ENCODE measurements at regions not wholly inside any gene's neighbourhood (a gene's known extent, or its start where the extent isn't known, plus 50 kb on each side); places are given as distances from the start of the nearest gene placed in this dataset.

DNA sequence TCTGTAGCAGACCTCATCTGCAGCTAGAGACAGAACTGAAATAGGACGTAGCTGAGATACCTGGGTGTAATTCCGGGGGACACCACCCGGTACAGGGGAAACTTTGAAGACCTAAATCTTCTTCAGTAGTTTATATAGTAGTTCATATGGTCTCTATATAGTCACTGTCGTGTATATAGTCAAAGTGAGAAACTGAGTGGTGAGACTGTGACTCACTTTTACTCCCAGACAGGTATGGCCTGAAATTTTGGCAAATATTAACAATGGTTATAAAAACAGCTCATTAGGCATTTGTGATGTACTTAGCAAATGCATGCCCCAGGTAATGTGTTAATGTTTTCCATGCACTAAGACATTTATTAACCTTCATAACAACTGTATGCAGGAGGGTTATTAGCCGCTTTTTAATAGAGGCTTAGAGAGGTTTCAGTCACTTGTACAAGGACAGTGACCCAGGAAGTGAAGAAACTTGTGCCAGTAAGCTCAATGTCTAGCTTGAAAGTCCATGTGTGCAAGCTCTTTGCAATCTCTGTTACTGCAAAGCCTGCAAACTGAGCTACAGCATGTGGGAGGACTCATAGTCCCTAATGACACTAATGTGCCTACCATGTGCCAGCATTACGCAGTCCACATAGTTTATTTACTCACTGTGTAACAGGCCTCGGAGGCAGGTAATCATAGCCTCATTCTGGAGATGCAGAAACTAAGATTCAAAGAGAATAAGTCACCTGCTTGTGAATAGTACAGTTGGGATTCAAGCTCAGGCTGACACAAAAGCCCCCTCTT, 165.4 kb upstream of the CHD6 start:
- H3K4me1 ChIP-seq (ENCODE audit: insufficient read depth, low read length): no peaks in the 10 kb centered on the region
- H3K27me3 ChIP-seq (ENCODE audit: control insufficient read depth in 1 of 2, insufficient read depth in 2 of 2, low read length in 2 of 2): no peaks in the 10 kb centered on the region
- no peaks in the 10 kb centered on the region for H3K36me3 ChIP-seq (ENCODE audit: insufficient read depth, low read length)
- H3K27ac ChIP-seq (ENCODE audit: low read depth, low read length): no peak overlapping the region
- no peak overlapping the region for H3K9ac ChIP-seq (ENCODE audit: low read length)
- no peaks in the 10 kb centered on the region for H3K9me3 ChIP-seq (ENCODE audit: low read length)
- H3K4me3 ChIP-seq (ENCODE audit: low read depth in 1 of 2, low read length in 2 of 2): no peak overlapping the region

DNA sequence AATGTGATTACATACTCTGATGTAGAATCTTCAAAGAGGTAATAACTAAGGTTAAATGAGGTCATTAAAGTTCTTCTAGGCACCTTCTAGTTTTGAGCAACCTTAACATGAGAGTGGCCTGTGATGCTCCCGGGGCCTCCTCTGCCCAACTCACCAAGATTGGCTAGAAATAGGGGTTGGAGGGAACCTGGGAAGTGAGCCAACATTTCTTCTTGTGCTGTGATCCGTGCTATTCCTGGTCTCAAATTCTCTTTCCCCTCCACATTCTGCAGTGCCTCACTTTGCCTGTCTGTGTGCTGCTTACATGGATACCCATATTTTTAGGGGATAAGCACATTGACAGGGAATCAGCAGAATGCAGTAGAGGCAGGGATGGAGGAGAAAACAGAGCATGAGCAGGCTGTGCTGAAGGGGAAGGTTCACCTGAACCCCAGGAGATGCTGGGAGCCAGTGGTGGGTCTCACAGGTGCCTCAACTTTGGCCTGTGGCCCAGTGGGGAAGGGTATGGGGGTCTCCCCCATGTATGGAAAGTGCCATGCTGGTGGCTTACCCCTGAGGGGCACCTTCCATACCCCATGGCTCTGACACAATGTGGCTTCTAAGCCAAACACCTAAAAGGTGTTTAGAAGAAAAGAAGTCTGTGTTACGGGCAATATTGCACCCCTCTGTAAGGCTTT, 164.7 kb upstream of the CHD6 start:
- H3K9ac ChIP-seq (ENCODE audit: low read length): no peak overlapping the region
- no peaks in the 10 kb centered on the region for H3K4me1 ChIP-seq (ENCODE audit: insufficient read depth, low read length)
- no peak overlapping the region for H3K27ac ChIP-seq (ENCODE audit: low read depth, low read length)
- H3K9me3 ChIP-seq (ENCODE audit: low read length): no peaks in the 10 kb centered on the region
- H3K27me3 ChIP-seq (ENCODE audit: control insufficient read depth in 1 of 2, insufficient read depth in 2 of 2, low read length in 2 of 2): no peaks in the 10 kb centered on the region
- H3K4me3 ChIP-seq (ENCODE audit: low read depth in 1 of 2, low read length in 2 of 2): no peak overlapping the region
- no peaks in the 10 kb centered on the region for H3K36me3 ChIP-seq (ENCODE audit: insufficient read depth, low read length)

DNA sequence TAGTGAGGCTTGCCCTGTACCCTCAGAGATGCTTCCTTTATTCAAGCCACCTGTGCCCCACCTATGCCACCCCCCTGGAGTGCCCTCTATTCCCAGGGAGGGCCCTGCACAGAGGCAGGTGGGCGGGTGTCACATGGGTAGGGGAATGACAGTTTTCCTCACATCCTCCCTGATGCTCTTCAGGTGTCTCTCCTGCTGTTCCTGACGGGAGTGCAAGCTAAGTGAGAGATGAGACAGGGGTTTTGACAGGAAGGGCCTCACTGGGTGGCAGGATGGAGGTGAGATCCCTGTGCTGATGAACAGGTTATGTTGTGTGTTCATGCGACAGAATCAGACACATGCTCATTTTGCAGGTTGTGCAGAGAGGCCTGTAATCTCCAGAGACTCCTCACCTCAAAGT, 164.1 kb upstream of the CHD6 start:
- no peaks in the 10 kb centered on the region for H3K4me1 ChIP-seq (ENCODE audit: insufficient read depth, low read length)
- H3K36me3 ChIP-seq (ENCODE audit: insufficient read depth, low read length): no peaks in the 10 kb centered on the region
- H3K4me3 ChIP-seq (ENCODE audit: low read depth in 1 of 2, low read length in 2 of 2): no peak overlapping the region
- no peak overlapping the region for H3K27ac ChIP-seq (ENCODE audit: low read depth, low read length)
- H3K9ac ChIP-seq (ENCODE audit: low read length): no peak overlapping the region
- H3K9me3 ChIP-seq (ENCODE audit: low read length): no peaks in the 10 kb centered on the region
- no peaks in the 10 kb centered on the region for H3K27me3 ChIP-seq (ENCODE audit: control insufficient read depth in 1 of 2, insufficient read depth in 2 of 2, low read length in 2 of 2)

DNA sequence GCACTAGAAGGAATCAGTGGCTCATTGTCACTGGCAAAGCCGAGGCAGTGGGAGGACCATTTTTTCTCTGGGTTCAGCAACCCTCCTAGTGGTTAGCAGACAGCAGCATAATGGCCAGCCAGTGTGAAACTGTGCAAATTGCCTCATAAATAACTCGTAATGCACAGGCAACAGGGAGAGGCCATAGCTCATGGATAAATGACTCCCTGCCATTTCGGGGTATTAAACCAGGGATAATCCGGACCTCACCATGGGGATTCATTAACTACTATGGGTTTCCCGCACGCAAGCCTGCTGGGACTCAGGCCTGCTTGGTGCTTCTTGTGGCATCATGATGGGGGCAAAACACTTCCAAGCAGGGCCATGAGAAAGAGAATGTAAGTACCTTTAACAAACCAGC, 158.2 kb upstream of the CHD6 start:
- Histone ChIP-seq H3K9me3 (ENCODE audit: low read length) (no peaks in the 10 kb centered on the region), H3K4me1 (ENCODE audit: insufficient read depth, low read length) (no peaks in the 10 kb centered on the region), H3K9ac (ENCODE audit: low read length) (no peak overlapping the region), H3K27ac (ENCODE audit: low read depth, low read length) (no peak overlapping the region), H3K36me3 (ENCODE audit: insufficient read depth, low read length) (no peaks in the 10 kb centered on the region), H3K4me3 (ENCODE audit: low read depth in 1 of 2, low read length in 2 of 2) (no peak overlapping the region), H3K27me3 (ENCODE audit: control insufficient read depth in 1 of 2, insufficient read depth in 2 of 2, low read length in 2 of 2) (no peaks in the 10 kb centered on the region)

DNA sequence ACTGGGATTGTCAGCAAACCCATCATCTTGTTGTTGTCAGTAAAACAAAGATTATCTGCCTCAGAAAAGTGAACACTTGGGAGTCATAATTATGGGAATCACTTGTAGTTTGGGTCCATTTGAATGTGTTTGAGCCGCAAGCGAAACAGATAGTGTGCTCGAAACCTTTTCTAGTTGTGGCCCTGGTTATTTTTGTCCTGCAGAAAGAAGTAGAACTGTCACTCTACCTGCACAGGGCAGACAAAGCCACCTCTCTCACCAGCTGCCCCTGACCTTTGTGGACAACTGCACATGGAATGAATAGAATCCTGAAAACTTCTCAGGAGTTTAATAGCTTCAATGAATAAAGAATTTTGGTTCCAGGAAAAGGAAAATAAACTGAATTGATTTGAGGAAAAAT, 156.1 kb upstream of the CHD6 start:
- H3K4me3 ChIP-seq (ENCODE audit: low read depth in 1 of 2, low read length in 2 of 2): no peak overlapping the region
- no peaks in the 10 kb centered on the region for H3K27me3 ChIP-seq (ENCODE audit: control insufficient read depth in 1 of 2, insufficient read depth in 2 of 2, low read length in 2 of 2)
- no peak overlapping the region for H3K9ac ChIP-seq (ENCODE audit: low read length)
- no peaks in the 10 kb centered on the region for H3K9me3 ChIP-seq (ENCODE audit: low read length)
- no peaks in the 10 kb centered on the region for H3K4me1 ChIP-seq (ENCODE audit: insufficient read depth, low read length)
- no peak overlapping the region for H3K27ac ChIP-seq (ENCODE audit: low read depth, low read length)
- H3K36me3 ChIP-seq (ENCODE audit: insufficient read depth, low read length): no peaks in the 10 kb centered on the region

DNA sequence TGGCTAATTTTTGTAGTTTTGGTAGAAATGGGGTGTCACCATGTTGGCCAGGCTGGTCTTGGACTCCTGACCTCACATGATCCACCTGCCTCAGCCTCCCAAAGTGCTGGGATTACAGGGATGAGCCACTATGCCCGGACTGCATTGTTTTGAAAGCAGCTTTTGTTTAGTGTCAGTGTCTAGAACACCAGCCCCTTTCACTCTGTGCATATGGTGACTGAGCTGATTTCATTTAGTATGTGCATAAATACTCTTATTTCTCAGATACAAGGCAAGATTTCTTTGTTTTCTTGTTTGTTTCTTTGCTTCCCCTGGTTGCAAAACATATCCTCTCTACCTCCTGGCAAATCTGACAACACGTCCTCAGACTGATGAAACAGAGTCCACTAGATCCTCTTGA, 152.8 kb upstream of the CHD6 start:
- Histone ChIP-seq H3K9me3 (ENCODE audit: low read length) (no peaks in the 10 kb centered on the region), H3K9ac (ENCODE audit: low read length) (no peak overlapping the region), H3K36me3 (ENCODE audit: insufficient read depth, low read length) (no peaks in the 10 kb centered on the region), H3K4me3 (ENCODE audit: low read depth in 1 of 2, low read length in 2 of 2) (no peak overlapping the region), H3K27me3 (ENCODE audit: control insufficient read depth in 1 of 2, insufficient read depth in 2 of 2, low read length in 2 of 2) (no peaks in the 10 kb centered on the region), H3K4me1 (ENCODE audit: insufficient read depth, low read length) (no peaks in the 10 kb centered on the region), H3K27ac (ENCODE audit: low read depth, low read length) (no peak overlapping the region)

DNA sequence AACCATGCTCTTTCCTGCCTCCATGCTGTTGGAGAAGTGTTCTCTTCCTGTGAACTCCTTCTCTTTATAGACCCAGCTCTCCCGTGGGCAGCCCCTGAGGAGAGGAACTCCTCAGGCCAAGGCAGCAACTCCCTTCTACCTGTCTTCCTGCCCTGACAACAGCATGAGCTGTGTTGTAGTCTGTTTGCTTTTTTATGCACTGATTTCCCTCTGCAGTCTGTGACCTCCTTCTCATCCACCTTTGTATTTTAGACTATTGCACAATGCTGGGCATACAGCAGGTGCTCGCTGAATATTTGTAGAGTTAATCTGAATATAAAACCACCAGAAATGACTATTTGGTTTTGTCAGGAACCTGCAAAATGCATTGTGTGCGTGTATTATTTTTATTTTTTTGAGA, 152.2 kb upstream of the CHD6 start:
- Histone ChIP-seq H3K27ac (ENCODE audit: low read depth, low read length) (no peak overlapping the region), H3K36me3 (ENCODE audit: insufficient read depth, low read length) (no peaks in the 10 kb centered on the region), H3K27me3 (ENCODE audit: control insufficient read depth in 1 of 2, insufficient read depth in 2 of 2, low read length in 2 of 2) (no peaks in the 10 kb centered on the region), H3K4me3 (ENCODE audit: low read depth in 1 of 2, low read length in 2 of 2) (no peak overlapping the region), H3K9ac (ENCODE audit: low read length) (no peak overlapping the region), H3K4me1 (ENCODE audit: insufficient read depth, low read length) (no peaks in the 10 kb centered on the region), H3K9me3 (ENCODE audit: low read length) (no peaks in the 10 kb centered on the region)

DNA sequence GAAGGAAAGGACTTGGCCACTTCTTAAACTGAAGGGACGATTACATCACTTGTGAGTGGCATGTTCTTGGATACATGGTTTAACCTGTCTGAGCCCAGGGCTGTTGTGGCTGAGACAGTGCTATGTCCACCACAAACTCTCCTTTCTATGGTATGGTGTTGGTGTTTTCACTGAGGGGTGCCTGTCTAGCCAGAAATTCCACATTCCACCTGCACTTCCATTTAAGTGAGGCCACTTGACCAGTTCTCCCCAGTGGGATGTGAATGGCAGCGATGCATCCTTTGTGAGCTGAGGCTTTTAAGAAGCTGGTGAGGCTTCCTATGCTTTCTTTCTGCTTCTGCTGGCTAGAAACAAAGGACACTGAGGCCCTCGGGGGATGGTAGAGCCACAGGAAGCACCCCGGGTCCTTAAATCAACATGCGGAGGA, 151.4 kb upstream of the CHD6 start:
- H3K9me3 ChIP-seq (ENCODE audit: low read length): no peaks in the 10 kb centered on the region
- H3K4me3 ChIP-seq (ENCODE audit: low read depth in 1 of 2, low read length in 2 of 2): no peak overlapping the region
- H3K27me3 ChIP-seq (ENCODE audit: control insufficient read depth in 1 of 2, insufficient read depth in 2 of 2, low read length in 2 of 2): no peaks in the 10 kb centered on the region
- no peak overlapping the region for H3K27ac ChIP-seq (ENCODE audit: low read depth, low read length)
- no peak overlapping the region for H3K9ac ChIP-seq (ENCODE audit: low read length)
- no peaks in the 10 kb centered on the region for H3K36me3 ChIP-seq (ENCODE audit: insufficient read depth, low read length)
- no peaks in the 10 kb centered on the region for H3K4me1 ChIP-seq (ENCODE audit: insufficient read depth, low read length)

DNA sequence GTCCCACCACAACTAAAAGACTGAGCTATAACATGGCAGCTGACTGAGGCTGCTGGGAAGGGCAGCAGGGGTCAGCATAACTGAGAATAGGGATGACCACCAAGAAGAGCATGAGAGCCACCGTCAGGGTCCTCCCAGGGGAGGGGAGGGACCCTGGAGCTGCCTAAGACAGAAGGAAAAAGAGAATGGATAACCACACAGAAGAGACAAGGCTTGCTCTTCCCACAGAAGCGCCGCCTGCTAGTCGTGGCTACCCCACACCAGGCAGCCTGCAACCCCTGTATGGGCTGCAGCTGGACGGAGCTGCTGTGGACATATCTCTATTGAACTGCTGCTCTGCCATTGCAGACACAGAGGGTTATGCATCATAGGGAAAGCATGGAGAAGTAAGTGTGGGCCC, 132.0 kb upstream of the CHD6 start:
- no peaks in the 10 kb centered on the region for H3K36me3 ChIP-seq (ENCODE audit: insufficient read depth, low read length)

DNA sequence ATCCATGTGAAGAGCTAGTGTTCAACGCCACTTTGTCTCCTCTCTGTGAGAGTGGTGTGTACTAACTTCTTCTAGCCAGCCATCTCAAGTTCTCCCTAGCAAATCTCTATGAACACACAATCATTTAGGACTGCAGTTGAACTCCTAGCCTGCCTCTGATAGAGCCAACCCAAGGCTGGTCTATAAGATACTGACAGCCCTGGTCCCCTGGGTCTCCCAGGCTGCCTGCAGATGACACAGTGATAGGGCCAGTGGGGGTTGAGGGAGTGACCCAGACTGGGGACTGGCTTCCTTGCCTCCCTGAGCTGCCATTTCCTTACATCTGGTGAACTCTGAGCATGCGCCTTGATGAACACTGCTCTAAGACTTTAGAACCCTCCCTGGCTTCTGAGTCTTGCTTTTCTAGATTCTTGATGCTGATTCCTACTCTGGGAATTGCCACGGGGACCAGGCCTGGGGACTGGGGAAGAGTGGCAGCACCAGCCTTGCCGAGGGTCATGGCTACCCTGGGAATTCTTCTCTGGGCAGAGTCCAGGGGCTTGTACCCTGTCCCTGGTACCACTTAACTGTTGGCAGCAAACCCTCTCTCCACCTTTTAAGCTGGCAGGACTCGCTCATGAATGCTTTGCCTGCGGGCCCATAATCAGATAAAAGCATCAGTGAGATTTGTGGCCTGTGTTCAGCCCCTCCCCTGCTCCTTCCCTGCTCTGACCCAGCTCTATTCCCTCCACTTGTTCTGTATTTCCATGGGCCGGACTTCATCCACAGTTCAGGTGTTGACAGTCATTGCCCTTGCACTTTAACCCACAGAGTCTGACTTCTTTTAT, 130.8 kb upstream of the CHD6 start:
- Histone ChIP-seq H3K9ac (ENCODE audit: low read length) (no peak overlapping the region), H3K27ac (ENCODE audit: low read depth, low read length) (no peak overlapping the region), H3K9me3 (ENCODE audit: low read length) (no peaks in the 10 kb centered on the region), H3K27me3 (ENCODE audit: control insufficient read depth in 1 of 2, insufficient read depth in 2 of 2, low read length in 2 of 2) (no peaks in the 10 kb centered on the region), H3K4me3 (ENCODE audit: low read depth in 1 of 2, low read length in 2 of 2) (no peak overlapping the region), H3K4me1 (ENCODE audit: insufficient read depth, low read length) (no peaks in the 10 kb centered on the region), H3K36me3 (ENCODE audit: insufficient read depth, low read length) (no peaks in the 10 kb centered on the region)

More for the DNA sequence above, 132.0 kb upstream of the CHD6 start:
- Histone ChIP-seq H3K4me1 (ENCODE audit: insufficient read depth, low read length) (no peaks in the 10 kb centered on the region), H3K4me3 (ENCODE audit: low read depth in 1 of 2, low read length in 2 of 2) (no peak overlapping the region), H3K9me3 (ENCODE audit: low read length) (no peaks in the 10 kb centered on the region), H3K9ac (ENCODE audit: low read length) (no peak overlapping the region), H3K27ac (ENCODE audit: low read depth, low read length) (no peak overlapping the region), H3K27me3 (ENCODE audit: control insufficient read depth in 1 of 2, insufficient read depth in 2 of 2, low read length in 2 of 2) (no peaks in the 10 kb centered on the region)

DNA sequence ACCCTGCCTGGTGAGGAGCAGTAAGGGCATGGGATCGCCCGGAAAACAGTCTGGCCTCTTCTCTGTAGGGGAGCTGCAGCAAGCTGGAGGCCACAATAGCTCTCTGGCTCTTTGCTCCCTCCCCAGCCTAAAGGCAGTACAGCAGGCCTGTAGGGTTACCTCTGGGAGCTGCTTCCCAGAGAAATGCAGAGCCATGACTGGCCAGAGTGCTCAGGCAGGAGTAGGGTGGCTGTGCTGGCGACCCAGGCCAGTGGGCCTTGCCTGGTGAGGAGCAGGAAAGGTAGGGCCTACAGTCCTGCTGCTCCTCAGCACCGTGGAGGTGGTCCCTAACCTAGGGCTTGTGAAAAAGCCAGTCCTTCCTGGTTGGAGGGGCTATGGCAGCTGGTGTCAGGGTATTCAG, 129.9 kb upstream of the CHD6 start:
- no peak overlapping the region for H3K27ac ChIP-seq (ENCODE audit: low read depth, low read length)
- H3K9me3 ChIP-seq (ENCODE audit: low read length): no peaks in the 10 kb centered on the region

More for the DNA sequence above, 129.9 kb upstream of the CHD6 start:
- Histone ChIP-seq H3K4me3 (ENCODE audit: low read depth in 1 of 2, low read length in 2 of 2) (no peak overlapping the region), H3K36me3 (ENCODE audit: insufficient read depth, low read length) (no peaks in the 10 kb centered on the region), H3K4me1 (ENCODE audit: insufficient read depth, low read length) (no peaks in the 10 kb centered on the region), H3K9ac (ENCODE audit: low read length) (no peak overlapping the region), H3K27me3 (ENCODE audit: control insufficient read depth in 1 of 2, insufficient read depth in 2 of 2, low read length in 2 of 2) (no peaks in the 10 kb centered on the region)
